Activated CD4-positive, alpha-beta T cell treated with anti-CD3 and anti-CD28 coated beads, Interleukin-2, amount 50 U/mL, for 1 hour (primary cell): ENCODE measurements at regions not wholly inside any gene's neighbourhood (a gene's known extent, or its start where the extent isn't known, plus 50 kb on each side); places are given as distances from the start of the nearest gene placed in this dataset.

Source experiments
- DNase-seq: peaks from one replicate; pipeline ENCODE4 v3.0.0-alpha.2; 2020

DNA sequence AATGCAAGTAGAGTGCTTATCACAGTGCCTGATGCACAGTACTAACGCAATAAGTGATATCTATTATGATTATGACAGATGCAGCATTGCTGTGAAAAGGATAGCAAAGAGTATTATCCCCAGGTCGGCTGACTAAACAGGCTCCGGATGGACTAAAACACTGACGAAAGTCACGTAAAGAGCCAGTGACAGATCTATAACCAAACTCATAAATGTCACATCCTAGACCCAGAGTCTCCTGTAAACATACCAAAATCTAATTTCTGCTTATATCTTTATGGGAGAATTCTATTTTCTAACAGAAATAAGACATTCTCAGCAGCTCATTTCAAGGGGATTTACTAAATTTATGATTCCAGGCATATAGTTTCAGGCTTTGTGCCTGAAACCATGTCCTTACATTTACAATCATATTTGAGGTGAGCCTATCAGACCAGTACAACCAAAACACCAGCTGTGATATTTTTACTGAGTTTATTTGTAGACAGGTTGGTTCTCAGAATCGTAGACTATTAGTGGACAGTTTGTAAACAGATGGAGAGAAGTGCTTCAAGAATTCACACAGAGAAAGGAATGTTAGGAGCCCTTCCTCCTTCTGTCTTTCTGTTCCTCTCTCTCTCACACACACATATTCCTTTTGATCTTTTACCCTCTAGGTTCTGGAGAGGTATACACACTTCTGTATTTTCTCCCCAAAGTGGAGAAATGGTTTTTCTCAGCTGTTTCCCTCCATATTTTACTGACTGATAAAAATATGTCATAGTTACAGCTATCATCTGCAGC, 52.4 kb upstream of the WDR26 start:
- DNase-seq: no peak

DNA sequence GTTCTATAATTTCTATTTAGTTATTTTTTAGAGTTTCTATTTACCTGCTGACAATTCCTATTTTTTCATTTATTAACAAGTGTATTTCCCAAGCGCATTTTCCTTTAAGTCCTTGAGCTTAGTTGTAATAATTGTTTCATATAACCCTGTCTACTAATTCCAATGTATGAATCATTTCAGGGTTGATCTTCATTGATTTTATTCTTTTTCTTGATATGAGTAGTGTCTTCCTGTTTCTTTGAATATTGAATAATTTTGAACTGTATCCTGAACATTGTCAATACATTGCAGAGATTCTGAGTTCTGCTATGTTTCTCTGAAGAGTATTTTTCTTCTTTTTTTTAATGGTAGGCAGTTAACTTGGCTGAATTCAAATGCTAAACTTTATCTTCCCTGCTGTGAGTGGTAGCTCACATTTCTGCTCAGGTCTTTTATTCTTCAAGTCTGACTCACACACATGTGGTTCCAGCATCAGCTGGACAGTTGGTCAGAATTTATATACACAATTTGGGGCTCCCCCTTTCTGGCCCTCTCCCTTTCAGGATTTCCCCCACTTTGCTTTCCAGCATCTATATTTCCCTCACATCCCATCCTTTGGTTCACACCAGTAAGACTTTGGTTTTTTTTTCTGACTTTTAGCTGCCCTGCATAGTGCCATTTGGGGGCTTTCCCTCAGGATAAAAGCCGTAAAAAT, 54.4 kb upstream of the WDR26 start:
- DNase-seq: no peak

GRCh38 chr1:224489534-224490365, 55.2 kb upstream of the WDR26 start:
- DNase-seq: no peak

DNA sequence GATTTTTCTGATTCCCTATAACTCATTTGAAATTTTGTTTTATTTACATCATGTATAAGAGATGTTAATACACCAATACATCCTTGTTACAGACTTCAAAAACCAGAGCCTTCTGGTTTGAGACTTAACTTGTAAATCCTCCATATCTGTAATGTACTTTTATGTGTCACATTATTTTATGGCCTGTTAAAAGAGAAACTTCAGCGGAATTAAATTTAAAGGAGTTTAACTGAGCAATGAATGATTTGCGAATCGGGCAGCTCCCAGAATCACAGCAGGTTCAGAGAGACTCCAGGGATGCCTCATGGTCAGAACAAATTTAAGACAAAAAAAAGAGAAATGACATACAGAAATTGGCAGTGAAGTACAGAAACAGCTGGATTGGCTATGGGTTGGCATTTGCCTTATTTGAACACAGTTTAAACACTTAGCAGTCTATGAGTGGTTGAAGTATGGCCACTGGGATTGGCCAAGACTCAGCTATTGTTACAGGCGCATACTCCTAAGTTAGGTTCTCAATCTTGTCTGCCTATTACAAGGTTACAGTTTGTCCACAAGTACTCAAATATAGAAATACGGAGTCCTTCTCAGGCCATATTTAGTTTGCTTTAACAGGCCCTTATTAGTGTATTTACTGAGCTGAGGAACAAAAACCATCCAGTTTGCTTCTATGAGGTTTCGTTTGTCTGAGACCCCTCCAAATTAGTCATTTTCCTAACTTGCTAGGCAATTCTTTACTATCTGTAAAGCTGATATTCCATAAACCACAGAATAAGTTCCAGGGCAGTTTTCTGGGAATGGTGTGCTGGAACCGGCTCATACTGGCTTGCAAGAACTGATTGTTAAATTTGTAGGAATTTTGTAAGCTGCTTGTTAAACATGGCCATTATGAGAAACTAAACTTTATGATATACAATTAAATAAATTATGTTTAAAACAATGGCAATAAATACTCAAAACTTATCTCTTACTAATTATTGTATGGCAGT, 56.2 kb upstream of the WDR26 start:
- DNase-seq: no peak

GRCh38 chr1:224492015-224492414, 57.4 kb upstream of the WDR26 start:
- DNase-seq: no peak

DNA sequence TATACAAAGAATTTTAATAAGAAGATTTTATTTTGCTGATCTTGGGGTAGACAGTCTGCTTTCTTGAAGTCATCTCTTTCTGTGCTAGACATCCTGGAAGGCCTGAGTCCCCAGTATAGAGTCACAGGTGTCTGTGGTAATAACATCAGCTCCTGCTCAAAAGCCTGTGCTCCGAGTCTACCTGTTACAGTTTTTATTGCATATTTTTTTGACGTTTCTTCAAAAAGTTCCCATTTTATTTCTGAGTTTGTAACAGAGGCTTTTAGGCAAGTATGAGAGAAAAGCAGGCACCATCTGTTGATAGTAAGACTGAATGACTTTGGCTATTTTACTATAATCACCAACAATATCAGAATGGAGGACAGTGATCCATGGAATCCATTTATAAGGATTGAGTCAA, 58.0 kb upstream of the WDR26 start:
- DNase-seq: no peak

DNA sequence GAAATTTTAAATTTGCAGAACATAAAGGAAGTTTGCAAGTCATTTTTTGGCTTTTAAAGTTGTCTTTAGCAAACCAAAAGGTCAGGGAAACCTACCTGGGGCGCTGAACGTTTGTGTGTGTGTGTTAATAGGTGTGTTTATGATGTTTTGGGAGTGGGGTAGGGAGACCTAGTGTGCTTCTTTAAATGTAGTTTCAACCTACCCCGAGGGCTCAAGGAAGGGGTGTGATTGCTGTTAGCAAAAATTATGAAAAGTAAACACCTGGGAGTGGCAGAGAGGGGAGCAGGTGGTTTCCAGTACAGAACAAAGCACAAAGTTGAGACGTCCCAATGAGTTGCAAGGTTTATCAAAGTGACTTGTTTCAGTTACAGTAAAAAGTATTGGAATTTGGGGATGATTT, 58.7 kb upstream of the WDR26 start:
- no peak for DNase-seq

GRCh38 chr1:224494343-224494742, 59.7 kb upstream of the WDR26 start:
- DNase-seq: no peak

GRCh38 chr1:224495866-224496265, 61.3 kb upstream of the WDR26 start:
- no peak for DNase-seq

- DNase-seq: no peak
Measured at GRCh38 chr1:224496826-224497225, 62.2 kb upstream of the WDR26 start.

DNA sequence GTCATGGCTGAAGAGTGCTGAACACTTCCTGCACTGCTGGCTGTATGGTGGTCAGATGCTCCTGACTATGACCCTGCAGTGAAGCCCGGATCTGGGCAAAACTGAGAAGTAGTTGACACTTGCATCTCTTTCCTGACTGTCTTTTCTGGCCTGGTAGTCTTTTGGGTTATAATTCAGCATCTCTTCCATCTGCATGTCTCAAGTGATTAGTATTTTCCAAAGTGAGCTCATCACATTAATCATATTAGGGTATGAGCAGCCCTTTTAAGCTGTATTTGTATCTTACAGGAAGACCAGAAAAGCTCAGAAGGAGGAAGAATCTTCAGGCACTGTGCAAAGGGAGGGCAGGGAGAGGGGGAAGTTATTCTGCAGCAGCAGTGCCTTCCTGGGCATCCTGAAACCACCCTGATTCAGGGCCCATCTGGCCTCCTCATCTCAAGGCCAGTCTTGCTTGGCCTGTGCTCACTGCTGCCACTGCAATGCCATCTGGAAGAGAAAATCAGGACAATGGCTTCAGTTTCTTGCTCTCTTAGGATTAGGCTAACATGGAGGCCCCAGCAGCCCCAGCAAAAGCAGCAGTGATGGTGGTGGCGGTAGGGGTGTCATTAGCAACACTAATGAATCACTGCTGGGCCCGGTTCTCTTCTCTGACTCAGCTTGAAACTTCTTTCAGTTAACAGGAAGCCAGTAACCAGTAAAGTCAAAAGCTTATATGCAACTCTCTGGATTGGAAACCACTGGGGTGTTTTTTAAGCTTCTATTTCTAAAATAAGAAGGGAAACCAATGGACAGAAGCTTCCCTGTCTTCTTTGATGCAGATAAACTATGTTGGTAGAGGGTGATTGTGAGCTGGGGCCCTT, 63.3 kb upstream of the WDR26 start:
- peak; percentile 27 for DNase-seq

DNA sequence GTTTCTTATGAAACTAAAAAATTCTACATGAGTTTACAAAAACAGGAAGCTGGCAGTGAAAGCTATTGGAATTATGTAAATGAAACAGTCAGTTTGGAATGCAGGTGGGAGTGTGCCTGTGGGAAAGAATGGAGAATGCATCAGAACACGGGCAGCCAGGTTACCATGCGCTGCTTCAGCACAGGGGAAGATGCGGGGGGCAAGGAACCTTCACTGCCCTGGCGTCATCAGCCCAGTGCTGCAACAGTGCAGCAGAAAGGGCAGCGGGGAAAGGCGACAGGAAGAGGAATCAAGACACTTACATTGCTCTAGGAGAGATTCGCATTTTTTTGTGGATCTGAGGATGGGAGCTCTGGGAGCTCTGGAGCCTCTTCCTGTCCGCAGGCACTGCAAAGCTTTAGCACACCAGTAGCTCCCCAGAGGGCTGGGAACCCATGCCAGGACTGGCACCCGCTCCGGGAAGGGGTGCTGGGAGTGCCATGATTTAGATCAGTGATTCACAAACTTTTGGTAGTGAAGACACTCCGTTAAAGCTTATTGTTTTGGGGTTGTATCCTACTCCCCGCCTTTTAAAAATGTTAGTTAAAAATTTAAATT, 64.1 kb upstream of the WDR26 start:
- no peak for DNase-seq

GRCh38 chr1:224499204-224499603, 64.6 kb upstream of the WDR26 start:
- no peak for DNase-seq

GRCh38 chr1:224500796-224501195, 66.2 kb upstream of the WDR26 start:
- DNase-seq: no peak

DNA sequence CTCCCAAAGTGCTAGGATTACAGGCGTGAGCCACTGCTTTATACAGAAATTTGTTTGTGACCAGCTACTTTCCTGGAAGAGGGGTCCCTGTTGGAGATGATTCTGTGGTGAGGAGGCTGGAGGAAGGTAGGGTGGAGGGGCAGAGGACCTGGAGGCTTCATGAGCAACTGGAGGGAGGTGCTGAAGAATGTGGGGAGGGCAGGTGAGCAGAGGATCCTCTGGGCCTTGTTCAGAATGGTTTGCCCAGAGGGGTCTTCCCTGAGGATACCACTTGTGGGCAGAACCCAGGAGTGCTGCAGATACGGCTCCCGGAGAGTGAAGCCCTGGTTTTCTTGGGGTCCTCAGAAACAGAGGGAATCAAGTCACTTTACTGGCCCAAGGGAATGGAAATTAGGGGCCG, 67.2 kb upstream of the WDR26 start:
- DNase-seq: no peak

GRCh38 chr1:224502459-224503160, 68.0 kb upstream of the WDR26 start:
- no peak for DNase-seq

- no peak for DNase-seq
Measured at GRCh38 chr1:224503161-224504118, 68.8 kb upstream of the WDR26 start.

DNA sequence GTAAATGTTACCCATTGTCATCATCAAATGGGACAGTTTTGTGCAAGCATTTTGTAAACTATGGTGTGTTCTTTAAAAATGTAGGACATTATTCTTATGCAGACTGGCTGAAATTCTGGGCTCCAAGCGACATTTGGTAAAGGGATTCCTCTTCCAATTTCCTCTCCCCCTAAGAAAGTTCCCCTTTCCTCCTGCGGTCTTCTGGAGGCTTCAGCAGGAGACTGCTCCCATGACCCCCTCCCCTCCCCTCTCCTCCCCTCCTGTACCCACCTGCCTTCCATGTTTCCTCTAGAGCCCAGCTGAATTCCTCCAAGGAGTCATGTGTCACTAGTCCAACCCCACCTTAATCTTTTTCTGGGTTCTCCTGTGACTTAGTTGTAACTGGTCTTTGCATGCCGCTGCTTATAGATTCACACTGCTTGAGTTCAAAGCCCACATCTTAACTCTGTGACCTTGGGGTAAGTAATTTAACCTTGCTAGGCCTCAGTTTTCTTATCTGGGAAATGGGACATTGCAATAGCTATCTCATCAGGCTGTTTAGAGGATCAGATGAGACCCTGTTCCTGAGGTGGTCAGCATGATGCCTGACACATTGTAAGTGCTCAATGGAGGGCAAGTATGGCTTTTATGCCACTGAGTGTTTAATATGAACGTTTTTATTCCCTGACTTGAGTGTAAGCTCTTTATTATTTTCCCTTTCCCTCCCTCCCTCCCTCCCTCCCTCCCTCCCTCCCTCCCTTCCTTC, 69.9 kb upstream of the WDR26 start:
- DNase-seq: no peak
